ENCODE measurements at regions not wholly inside any gene's neighbourhood (a gene's known extent, or its start where the extent isn't known, plus 50 kb on each side); places are given as distances from the start of the nearest gene placed in this dataset.
A peak's percentile ranks its signal among the peaks of the same experiment; 100 is the strongest.
"Not testable (repeated sequence)": the region's sequence is repeated elsewhere in the genome, so short reads cannot be mapped to it uniquely, and the experiment has no call there.

DNA sequence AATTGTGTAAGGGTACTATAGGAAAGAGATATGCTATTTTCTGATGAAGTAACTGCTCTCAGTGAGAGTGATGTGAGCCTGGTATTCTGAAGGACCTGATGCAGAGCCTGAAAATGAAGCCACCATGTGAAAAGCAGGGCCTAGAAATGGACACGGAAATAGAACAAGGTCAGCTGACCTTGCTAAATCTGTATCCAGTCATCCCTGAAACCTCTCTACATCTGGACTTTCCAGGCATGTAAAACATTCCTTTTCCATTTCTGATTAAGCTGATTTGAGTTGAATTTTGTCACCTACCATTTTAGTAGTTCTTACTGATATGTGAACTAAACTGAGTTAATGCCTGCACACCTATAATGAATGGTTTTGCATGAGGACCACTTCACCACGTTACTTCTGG is 72.4 kb upstream of the NEIL3 start:
- DNase-seq (ENCODE audit: low read depth in 1 of 2, low spot score in 1 of 2) = no peak

- DNase-seq (ENCODE audit: low read depth in 1 of 2, low spot score in 1 of 2) = no peak
These were observed 70.2 kb upstream of the NEIL3 start for GRCh38 chr4:177239477-177239876.

DNA sequence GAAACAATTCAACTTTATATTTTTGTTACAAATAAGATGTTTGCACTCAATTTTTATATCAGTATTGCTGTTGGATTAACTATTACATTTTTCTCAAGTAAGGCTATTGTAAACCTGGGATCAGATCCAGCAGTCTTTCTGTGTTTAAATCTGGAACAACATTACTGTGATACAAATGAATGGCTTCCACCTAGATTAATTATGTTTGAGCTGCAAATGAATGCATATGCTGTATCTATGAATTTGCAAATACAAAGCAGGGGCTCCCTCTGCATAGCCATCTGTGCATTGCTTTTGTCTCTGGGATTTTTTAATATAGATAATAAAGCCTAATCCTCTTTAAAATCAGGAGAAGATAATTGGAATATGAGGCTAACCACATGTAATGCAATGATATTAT is 69.8 kb upstream of the NEIL3 start:
- DNase-seq (ENCODE audit: low read depth in 1 of 2, low spot score in 1 of 2) = no peak

GRCh38 chr4:177242651-177243286 is 66.9 kb upstream of the NEIL3 start:
- DNase-seq (ENCODE audit: low read depth in 1 of 2, low spot score in 1 of 2) = no peak

- DNase-seq (ENCODE audit: low read depth in 1 of 2, low spot score in 1 of 2) = no peak
These were observed 62.8 kb upstream of the NEIL3 start for GRCh38 chr4:177246641-177247584.

- DNase-seq (ENCODE audit: low read depth in 1 of 2, low spot score in 1 of 2) = peak; percentile 37 to 42
These were observed 59.5 kb upstream of the NEIL3 start for GRCh38 chr4:177250056-177250696.

DNA sequence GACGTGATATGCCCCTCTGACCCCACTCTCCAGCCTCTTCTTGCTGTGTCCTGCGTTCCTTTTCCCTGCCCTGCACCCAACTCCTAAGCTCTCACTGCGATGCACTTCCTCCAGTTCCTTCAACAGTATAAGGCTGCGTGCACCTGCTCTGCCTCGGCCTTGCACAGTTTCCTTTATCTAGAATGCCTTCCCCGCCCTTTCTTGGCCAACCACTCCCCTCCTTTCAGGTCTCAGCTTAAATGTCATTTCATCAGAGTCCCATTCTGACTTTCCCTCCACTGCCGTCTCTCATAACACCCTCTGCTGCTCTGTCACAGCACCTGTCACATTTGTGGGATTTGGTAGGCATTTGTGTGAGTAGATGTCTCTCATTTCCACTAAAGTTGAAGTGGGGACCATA is 58.4 kb upstream of the NEIL3 start:
- DNase-seq (ENCODE audit: low read depth in 1 of 2, low spot score in 1 of 2) = no peak

- no peak for DNase-seq (ENCODE audit: low read depth in 1 of 2, low spot score in 1 of 2)
These were observed 54.3 kb upstream of the NEIL3 start for GRCh38 chr4:177255359-177255758.

DNA sequence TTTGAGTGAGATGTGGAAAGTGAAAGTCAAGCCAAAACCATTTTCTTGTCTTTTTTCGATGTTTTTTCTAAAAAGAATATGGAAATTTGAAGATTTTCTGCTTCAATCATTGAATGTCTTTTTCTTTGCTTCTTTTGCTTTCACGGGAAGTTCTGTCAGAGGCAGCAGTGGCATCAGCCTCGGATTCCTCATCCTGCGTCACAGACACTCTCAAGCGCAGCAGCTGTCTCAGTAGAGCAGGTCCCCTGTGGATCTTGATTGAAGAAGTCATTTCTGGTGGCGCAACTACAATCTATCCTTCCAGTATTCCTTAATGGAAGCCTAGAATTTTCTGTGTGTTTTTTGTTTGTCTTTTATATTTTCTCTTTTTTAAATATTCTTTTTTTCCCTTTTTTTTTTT is 52.7 kb upstream of the NEIL3 start:
- DNase-seq (ENCODE audit: low read depth in 1 of 2, low spot score in 1 of 2) = no peak

DNA sequence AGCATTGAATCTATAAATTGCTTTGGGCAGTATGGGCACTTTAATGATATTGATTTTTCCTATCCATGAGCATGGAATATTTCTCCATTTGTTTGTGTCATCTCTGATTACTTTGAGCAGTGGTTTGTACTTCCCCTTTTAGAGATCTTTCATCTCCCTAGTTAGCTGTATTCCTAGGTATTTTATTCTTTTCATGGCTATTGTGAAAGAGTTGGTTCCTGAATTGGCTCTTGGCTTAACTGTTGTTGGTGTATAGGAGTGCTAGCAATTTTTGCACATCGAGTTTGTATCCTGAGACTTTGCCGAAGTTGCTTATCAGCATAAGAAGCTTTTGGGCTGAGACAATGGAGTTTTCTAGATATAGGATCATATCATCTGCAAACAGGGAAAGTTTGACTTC is 50.2 kb upstream of the NEIL3 start:
- DNase-seq (ENCODE audit: low read depth in 1 of 2, low spot score in 1 of 2) = not testable (repeated sequence)

Measured in stimulated activated CD4-positive, alpha-beta T cell treated with anti-CD3 and anti-CD28 coated beads, Interleukin-15, amount 100 ng/mL, for 1 hour (primary cell).